GM23248 (cell line): ENCODE measurements at regions not wholly inside any gene's neighbourhood (a gene's known extent, or its start where the extent isn't known, plus 50 kb on each side); places are given as distances from the start of the nearest gene placed in this dataset.

Experiments
- EZH2 ChIP-seq: fragments of 200-600 bp; sonication (generic); IDR thresholded peaks from 2 replicates; pipeline ENCODE4 v1.6.1; 2018; ENCODE audit warnings: antibody characterized with exemption, mild to moderate bottlenecking; ENCODE audit not compliant: insufficient read depth, poor library complexity, severe bottlenecking
- EZH2phosphoT487 ChIP-seq: fragments of 200-600 bp; sonication (generic); IDR thresholded peaks from 2 replicates; pipeline ENCODE4 v1.6.1; 2018; ENCODE audit warnings: antibody characterized with exemption, moderate library complexity, mild to moderate bottlenecking, low read depth; ENCODE audit not compliant: insufficient read depth

- no peak for TF ChIP-seq EZH2
- TF ChIP-seq EZH2phosphoT487 = no peak
These were observed 63.1 kb upstream of the SMARCA2 start for GRCh38 chr9:1952001-1952400.
